ENCODE measurements at regions not wholly inside any gene's neighbourhood (a gene's known extent, or its start where the extent isn't known, plus 50 kb on each side); places are given as distances from the start of the nearest gene placed in this dataset.

DNA sequence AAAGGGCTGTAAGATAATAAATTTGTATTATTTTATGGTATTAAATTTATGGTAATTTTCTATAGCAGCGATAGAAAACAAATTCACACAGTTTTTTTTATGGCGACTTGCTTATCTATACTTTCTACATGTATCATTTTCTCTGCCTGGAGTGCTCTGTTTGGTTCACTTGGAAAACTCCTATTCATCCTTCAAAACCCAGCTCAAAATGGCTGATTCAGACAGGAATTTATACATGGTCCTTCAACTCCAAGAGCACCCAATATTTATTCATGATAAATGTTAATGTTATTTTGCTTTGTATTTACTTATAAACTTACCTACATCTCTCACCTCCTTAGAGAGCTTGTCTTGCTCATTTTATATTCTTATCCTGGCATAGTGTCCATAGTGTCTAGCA, 55.6 kb upstream of the SSX2IP start:
- no peak for TF ChIP-seq EZH2 (IDR thresholded peaks at IDR 0.05; ENCODE audit: borderline replicate concordance, low read length)
- TF ChIP-seq, protein P1, sequence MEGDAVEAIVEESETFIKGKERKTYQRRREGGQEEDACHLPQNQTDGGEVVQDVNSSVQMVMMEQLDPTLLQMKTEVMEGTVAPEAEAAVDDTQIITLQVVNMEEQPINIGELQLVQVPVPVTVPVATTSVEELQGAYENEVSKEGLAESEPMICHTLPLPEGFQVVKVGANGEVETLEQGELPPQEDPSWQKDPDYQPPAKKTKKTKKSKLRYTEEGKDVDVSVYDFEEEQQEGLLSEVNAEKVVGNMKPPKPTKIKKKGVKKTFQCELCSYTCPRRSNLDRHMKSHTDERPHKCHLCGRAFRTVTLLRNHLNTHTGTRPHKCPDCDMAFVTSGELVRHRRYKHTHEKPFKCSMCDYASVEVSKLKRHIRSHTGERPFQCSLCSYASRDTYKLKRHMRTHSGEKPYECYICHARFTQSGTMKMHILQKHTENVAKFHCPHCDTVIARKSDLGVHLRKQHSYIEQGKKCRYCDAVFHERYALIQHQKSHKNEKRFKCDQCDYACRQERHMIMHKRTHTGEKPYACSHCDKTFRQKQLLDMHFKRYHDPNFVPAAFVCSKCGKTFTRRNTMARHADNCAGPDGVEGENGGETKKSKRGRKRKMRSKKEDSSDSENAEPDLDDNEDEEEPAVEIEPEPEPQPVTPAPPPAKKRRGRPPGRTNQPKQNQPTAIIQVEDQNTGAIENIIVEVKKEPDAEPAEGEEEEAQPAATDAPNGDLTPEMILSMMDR (IDR thresholded peaks at IDR 0.05; ENCODE audit: low read length), result no peak
- no peaks in the 10 kb centered on the region for H3K9me2 ChIP-seq (ENCODE audit: low read depth, low read length)
- H3K79me2 ChIP-seq (ENCODE audit: insufficient read depth, low read length), result no peaks in the 10 kb centered on the region
- H3K27ac ChIP-seq (ENCODE audit: low read depth, low read length, poor library complexity, severe bottlenecking), result no peak overlapping the region
- H4K20me1 ChIP-seq (ENCODE audit: insufficient read depth, low read length), result no peaks in the 10 kb centered on the region
- H3K4me2 ChIP-seq (ENCODE audit: low read length), result no peak overlapping the region
- H3K27me3 ChIP-seq (ENCODE audit: insufficient read depth, low read length), result 0 out of 2 replicates have a peak, but pooled peaks cover 7% of the 10 kb centered on the region
- H3K36me3 ChIP-seq (ENCODE audit: insufficient read depth, low read length), result no peaks in the 10 kb centered on the region
- no peaks in the 10 kb centered on the region for H3K4me1 ChIP-seq (ENCODE audit: insufficient read depth, low read length, severe bottlenecking)
- H3F3A ChIP-seq (ENCODE audit: insufficient read depth, low read length), result no peaks in the 10 kb centered on the region
- H2AFZ ChIP-seq (ENCODE audit: low read length), result no peak overlapping the region
- H3K9ac ChIP-seq (ENCODE audit: low read length), result no peak overlapping the region
- no peaks in the 10 kb centered on the region for H3K9me3 ChIP-seq (ENCODE audit: low read length)
- H3K4me3 ChIP-seq (ENCODE audit: low read depth, low read length, poor library complexity, severe bottlenecking), result no peak overlapping the region

DNA sequence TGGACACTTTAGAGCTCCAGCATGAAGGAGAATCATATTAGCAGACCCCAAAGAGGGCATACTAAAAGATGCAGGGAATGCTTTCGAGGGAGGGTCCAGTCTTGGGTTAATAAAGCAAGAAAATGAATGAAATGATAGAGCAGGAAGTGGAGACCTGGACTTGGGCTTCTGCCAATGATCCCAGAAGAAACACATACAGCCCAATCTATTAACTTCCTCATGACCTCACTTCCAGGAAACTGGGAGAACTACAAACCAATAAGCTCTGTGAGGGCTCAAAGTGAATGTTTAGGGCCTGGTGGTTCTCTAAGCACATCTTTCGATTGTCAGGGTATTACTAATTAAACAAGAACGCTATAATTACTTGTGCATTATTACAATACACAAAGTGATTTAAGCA, 53.6 kb upstream of the SSX2IP start:
- Histone ChIP-seq H3K27ac (ENCODE audit: low read depth, low read length, poor library complexity, severe bottlenecking) (no peak overlapping the region), H3K9me3 (ENCODE audit: low read length) (no peaks in the 10 kb centered on the region), H3K4me2 (ENCODE audit: low read length) (no peak overlapping the region), H3K79me2 (ENCODE audit: insufficient read depth, low read length) (no peaks in the 10 kb centered on the region), H3K36me3 (ENCODE audit: insufficient read depth, low read length) (no peaks in the 10 kb centered on the region), H3K4me3 (ENCODE audit: low read depth, low read length, poor library complexity, severe bottlenecking) (no peak overlapping the region), H3K27me3 (ENCODE audit: insufficient read depth, low read length) (0 out of 2 replicates have a peak, but pooled peaks cover 4% of the 10 kb centered on the region), H3K4me1 (ENCODE audit: insufficient read depth, low read length, severe bottlenecking) (no peaks in the 10 kb centered on the region), H3F3A (ENCODE audit: insufficient read depth, low read length) (no peaks in the 10 kb centered on the region), H3K9me2 (ENCODE audit: low read depth, low read length) (no peaks in the 10 kb centered on the region), H3K9ac (ENCODE audit: low read length) (no peak overlapping the region), H4K20me1 (ENCODE audit: insufficient read depth, low read length) (no peaks in the 10 kb centered on the region), H2AFZ (ENCODE audit: low read length) (no peak overlapping the region)
- TF ChIP-seq EZH2 (IDR thresholded peaks at IDR 0.05; ENCODE audit: borderline replicate concordance, low read length), result no peak
- TF ChIP-seq, protein P1 (IDR thresholded peaks at IDR 0.05; ENCODE audit: low read length), result no peak

GRCh38 chr1:84742653-84743052, 52.4 kb upstream of the SSX2IP start:
- H3K9me3 ChIP-seq (ENCODE audit: low read length), result no peaks in the 10 kb centered on the region
- H3K4me2 ChIP-seq (ENCODE audit: low read length), result no peak overlapping the region
- H3F3A ChIP-seq (ENCODE audit: insufficient read depth, low read length), result no peaks in the 10 kb centered on the region
- H2AFZ ChIP-seq (ENCODE audit: low read length), result no peak overlapping the region
- no peak overlapping the region for H3K9ac ChIP-seq (ENCODE audit: low read length)
- no peaks in the 10 kb centered on the region for H3K79me2 ChIP-seq (ENCODE audit: insufficient read depth, low read length)
- H3K4me1 ChIP-seq (ENCODE audit: insufficient read depth, low read length, severe bottlenecking), result no peaks in the 10 kb centered on the region
- H3K9me2 ChIP-seq (ENCODE audit: low read depth, low read length), result no peaks in the 10 kb centered on the region
- no peak overlapping the region for H3K4me3 ChIP-seq (ENCODE audit: low read depth, low read length, poor library complexity, severe bottlenecking)
- H4K20me1 ChIP-seq (ENCODE audit: insufficient read depth, low read length), result no peaks in the 10 kb centered on the region
- H3K36me3 ChIP-seq (ENCODE audit: insufficient read depth, low read length), result no peaks in the 10 kb centered on the region
- H3K27me3 ChIP-seq (ENCODE audit: insufficient read depth, low read length), result no peaks in the 10 kb centered on the region
- no peak overlapping the region for H3K27ac ChIP-seq (ENCODE audit: low read depth, low read length, poor library complexity, severe bottlenecking)
- TF ChIP-seq EZH2 (IDR thresholded peaks at IDR 0.05; ENCODE audit: borderline replicate concordance, low read length), result no peak
- TF ChIP-seq, protein P1 (IDR thresholded peaks at IDR 0.05; ENCODE audit: low read length), result no peak

All from OCI-LY1 (cell line).